ENCODE measurements at regions not wholly inside any gene's neighbourhood (a gene's known extent, or its start where the extent isn't known, plus 50 kb on each side); places are given as distances from the start of the nearest gene placed in this dataset.

DNA sequence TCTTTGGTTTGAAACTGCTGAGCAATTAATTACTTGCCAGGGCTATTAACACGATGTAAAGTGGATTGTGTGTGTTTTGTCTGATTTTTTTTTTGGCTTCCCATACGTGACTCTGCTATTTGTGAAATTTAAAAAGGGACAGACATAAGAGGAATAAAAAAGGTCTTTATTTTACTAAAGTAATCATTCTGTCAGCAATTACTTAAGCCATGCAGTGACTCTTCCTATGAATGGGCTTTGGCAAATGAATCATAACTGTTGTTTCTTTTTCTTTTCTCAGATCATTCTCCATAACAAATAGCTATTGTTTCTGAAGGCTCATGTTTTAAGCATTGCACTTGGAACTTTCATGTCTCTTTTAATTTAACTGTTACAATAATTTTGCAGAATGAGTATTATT, 461.3 kb upstream of the RORB start:
- TF ChIP-seq, protein P1, sequence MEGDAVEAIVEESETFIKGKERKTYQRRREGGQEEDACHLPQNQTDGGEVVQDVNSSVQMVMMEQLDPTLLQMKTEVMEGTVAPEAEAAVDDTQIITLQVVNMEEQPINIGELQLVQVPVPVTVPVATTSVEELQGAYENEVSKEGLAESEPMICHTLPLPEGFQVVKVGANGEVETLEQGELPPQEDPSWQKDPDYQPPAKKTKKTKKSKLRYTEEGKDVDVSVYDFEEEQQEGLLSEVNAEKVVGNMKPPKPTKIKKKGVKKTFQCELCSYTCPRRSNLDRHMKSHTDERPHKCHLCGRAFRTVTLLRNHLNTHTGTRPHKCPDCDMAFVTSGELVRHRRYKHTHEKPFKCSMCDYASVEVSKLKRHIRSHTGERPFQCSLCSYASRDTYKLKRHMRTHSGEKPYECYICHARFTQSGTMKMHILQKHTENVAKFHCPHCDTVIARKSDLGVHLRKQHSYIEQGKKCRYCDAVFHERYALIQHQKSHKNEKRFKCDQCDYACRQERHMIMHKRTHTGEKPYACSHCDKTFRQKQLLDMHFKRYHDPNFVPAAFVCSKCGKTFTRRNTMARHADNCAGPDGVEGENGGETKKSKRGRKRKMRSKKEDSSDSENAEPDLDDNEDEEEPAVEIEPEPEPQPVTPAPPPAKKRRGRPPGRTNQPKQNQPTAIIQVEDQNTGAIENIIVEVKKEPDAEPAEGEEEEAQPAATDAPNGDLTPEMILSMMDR (conservative IDR thresholded peaks at IDR 0.05; ENCODE audit: low read depth, low read length) = no peak
- TF ChIP-seq RCOR1 (IDR thresholded peaks at IDR 0.05; ENCODE audit: insufficient replicate concordance, low read length) = no peak
- no peak for TF ChIP-seq RAD21 (IDR thresholded peaks at IDR 0.05; ENCODE audit: low read length)
- TF ChIP-seq, protein P2, sequence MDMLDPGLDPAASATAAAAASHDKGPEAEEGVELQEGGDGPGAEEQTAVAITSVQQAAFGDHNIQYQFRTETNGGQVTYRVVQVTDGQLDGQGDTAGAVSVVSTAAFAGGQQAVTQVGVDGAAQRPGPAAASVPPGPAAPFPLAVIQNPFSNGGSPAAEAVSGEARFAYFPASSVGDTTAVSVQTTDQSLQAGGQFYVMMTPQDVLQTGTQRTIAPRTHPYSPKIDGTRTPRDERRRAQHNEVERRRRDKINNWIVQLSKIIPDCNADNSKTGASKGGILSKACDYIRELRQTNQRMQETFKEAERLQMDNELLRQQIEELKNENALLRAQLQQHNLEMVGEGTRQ (IDR thresholded peaks at IDR 0.05; ENCODE audit: low read depth, low read length) = no peak
- no peak for TF ChIP-seq POLR2A (IDR thresholded peaks at IDR 0.05; ENCODE audit: low read depth, low read length)
- no peak for TF ChIP-seq BHLHE40 (IDR thresholded peaks at IDR 0.05; ENCODE audit: low read depth, low read length)
- no peak for TF ChIP-seq MAZ (IDR thresholded peaks at IDR 0.05; ENCODE audit: borderline replicate concordance, low read depth, low read length)
- no peak for TF ChIP-seq CHD1 (IDR thresholded peaks at IDR 0.05; ENCODE audit: low read depth, low read length)

Measured in IMR-90 (cell line).